ENCODE measurements at regions not wholly inside any gene's neighbourhood (a gene's known extent, or its start where the extent isn't known, plus 50 kb on each side); places are given as distances from the start of the nearest gene placed in this dataset.
"Not testable (repeated sequence)": the region's sequence is repeated elsewhere in the genome, so short reads cannot be mapped to it uniquely, and the experiment has no call there.

- TF ChIP-seq CTCF (conservative IDR thresholded peaks at IDR 0.05); EZH2 (IDR thresholded peaks at IDR 0.05; ENCODE audit: low read depth): not testable (repeated sequence)
These were observed 102.5 kb upstream of the PZP start for GRCh38 chr12:9310645-9311044.
